Liver (tissue), 3 donors: ENCODE measurements at regions not wholly inside any gene's neighbourhood (a gene's known extent, or its start where the extent isn't known, plus 50 kb on each side); places are given as distances from the start of the nearest gene placed in this dataset.

ENCODE experiments used
- CTCF ChIP-seq: fragments of 150-350 bp; IDR thresholded peaks from 2 replicates; pipeline ENCODE4 v1.5.1; 2017; ENCODE audit warnings: improper control_type of control experiment, low read depth, low read length; ENCODE audit not compliant: missing input control
- HNF4G ChIP-seq: IDR thresholded peaks from 2 replicates; pipeline ENCODE4 v1.6.1; 2016; ENCODE audit warnings: antibody characterized with exemption
- JUND ChIP-seq, 2 donors: IDR thresholded peaks; 2 replicates each; pipeline ENCODE4 v1.6.1; 2016; ENCODE audit warnings: antibody characterized with exemption in 2 of 2
- MAX ChIP-seq: IDR thresholded peaks from 2 replicates; pipeline ENCODE4 v1.6.1; 2016; ENCODE audit warnings: antibody characterized with exemption
- RAD21 ChIP-seq, 2 donors: IDR thresholded peaks; 2 replicates each; pipeline ENCODE4 v1.6.1; 2016; ENCODE audit warnings: antibody characterized with exemption in 2 of 2, mild to moderate bottlenecking in 2 of 2
- REST ChIP-seq: IDR thresholded peaks from 2 replicates; pipeline ENCODE4 v1.6.1; 2016; ENCODE audit warnings: antibody characterized with exemption, mild to moderate bottlenecking
- YY1 ChIP-seq: IDR thresholded peaks from 2 replicates; pipeline ENCODE4 v1.6.1; 2016; ENCODE audit warnings: antibody characterized with exemption, mild to moderate bottlenecking
- donor health status: healthy.
- donor health status: healthy.

GRCh38 chr15:95261968-95262367 lies 1030.6 kb downstream of the MCTP2 start:
- TF ChIP-seq CTCF (no peak), MAX (no peak), HNF4G (no peak), REST (no peak), YY1 (no peak), JUND (IDR thresholded peaks at IDR 0.05) (no peak), RAD21 (IDR thresholded peaks at IDR 0.05) (no peak)
